HG03457 (cell line): ENCODE measurements at regions not wholly inside any gene's neighbourhood (a gene's known extent, or its start where the extent isn't known, plus 50 kb on each side); places are given as distances from the start of the nearest gene placed in this dataset.

ENCODE experiments used
- ATAC-seq: cut with Tn5 transposase; IDR thresholded peaks from one replicate; pipeline ENCODE4 v1.9.1; 2021; ENCODE audit warnings: moderate number of reproducible peaks; ENCODE audit not compliant: unreplicated experiment

DNA sequence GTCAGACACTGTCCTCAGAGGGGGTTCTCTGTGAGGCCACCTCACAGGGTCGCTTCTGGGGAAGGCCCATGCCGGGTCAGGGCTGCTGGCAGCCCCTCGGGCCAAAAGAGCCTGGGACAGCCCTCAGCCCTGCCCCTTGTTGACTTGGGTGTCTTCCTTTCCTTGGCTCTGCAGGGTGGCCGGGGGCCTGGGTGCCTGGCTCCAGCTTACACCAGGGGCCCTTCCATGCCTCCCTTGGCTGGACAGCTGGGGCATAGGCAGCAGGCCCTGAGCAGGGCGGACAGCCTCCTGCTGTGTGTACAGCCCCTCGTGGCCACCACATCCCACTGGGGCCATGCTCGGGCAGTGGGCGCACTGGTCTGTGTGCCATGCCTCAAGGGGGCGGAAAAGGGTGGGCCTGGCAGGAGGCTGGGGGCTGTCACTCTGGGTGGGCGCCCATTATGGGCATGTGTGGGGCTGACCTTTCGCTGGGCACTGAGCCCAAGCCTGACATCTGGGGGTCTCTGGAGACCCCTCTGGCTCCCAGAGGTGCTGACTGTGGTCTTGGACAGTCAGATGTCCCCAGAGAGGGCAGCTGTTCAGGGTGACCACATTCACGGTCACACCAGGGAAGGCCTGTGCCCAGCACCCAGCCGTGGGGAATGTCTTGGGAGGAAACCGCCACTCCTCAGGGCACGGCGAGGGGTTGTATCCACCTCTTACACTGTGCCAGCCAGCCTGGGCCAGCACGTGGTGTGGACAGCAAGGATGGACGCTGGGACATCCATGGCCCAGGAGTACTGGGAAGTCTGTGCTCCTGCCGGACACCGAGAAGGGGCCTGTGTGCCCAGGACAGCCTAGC lies 313.3 kb downstream of the TMEM121 start:
- ATAC-seq, result no peak

DNA sequence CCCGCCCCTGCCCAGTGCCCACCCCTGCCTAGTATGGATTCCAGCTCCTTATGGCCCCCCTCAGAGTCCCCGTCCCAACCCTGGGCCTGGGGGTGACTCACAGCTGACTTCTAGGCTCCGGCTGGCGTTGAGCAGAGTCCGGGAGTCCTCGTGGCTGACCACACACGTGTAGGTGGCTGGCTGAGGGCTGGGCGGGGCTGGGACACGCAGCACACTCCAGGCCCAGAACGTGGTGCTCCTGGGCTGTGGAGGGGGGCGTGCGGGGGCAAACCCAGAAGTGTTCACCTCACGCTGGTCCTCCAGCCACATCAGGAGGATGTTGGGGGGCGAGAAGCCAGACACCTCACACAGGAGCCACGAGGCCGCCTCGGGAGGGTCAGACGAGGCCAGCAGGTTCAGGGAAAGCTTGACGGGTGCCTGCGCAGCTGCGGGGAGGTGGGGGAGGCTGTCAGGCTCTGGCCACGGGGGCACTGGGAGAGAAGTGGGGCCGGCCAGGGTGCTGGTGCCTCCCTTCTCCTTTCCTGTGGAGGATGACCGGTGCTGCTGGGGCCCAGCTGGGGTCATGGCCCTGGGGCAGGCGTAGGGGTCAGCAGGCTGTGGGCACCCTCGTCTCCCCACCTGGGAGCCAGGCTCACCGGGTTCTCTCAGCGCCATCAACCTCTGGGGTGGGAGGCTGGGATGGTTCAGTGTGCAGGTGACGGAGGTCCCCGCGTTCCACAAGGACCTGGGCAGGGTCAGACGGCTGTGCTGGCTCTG lies 314.1 kb downstream of the TMEM121 start:
- no peak for ATAC-seq

GRCh38 chr14:105841022-105842009 lies 314.9 kb downstream of the TMEM121 start:
- no peak for ATAC-seq

DNA sequence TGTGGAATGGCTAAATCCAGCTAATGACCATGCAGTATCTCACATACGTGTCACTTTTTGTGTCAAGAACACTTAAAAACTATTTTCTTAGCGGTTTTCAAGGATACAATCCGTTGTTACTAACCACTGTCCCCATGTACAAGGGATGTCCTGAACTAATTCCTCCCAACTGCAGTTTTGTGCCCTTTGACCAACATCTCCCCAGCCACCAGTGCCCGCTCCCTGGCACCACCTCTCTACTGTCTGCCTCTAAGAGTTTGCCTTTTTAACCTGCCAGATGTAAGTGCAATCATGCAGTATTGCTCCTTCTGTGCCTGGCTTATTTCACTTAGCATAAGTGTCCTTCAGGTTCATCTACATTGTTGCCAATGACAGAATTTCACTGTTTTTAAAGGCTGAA lies 315.7 kb downstream of the TMEM121 start:
- no peak for ATAC-seq

GRCh38 chr14:105843444-105844046 lies 317.2 kb downstream of the TMEM121 start:
- no peak for ATAC-seq

DNA sequence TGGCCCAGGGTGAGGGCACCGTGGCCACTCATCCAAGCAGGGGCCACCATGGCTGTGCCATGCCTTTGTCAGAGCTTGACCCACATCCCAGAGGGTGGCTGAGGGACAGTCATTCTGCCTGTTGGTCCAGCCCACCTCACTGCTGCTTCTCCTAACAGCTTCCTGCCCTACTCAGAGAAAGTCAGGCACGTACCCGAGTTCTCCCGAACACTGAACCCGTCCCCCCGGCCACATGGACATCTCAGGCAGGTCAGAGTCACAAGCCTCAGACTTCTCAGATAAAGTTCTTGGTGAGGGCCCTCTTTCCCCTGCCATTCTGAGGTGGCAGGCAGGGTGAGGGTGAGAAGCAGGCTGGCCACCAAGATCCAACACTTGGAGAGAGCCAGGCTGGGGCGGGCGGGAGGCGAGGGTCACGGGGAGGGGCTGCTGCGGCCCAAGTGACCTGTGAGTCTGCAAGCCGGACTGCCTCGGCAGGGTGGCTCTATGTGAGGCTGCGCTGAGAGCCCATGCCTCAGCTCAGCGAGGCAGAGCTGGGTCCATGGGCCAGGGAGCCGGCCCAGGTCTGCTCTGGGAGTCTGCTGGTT lies 317.8 kb downstream of the TMEM121 start:
- no peak for ATAC-seq

- ATAC-seq, result no peak
Observed at GRCh38 chr14:105844810-105845724, 318.7 kb downstream of the TMEM121 start.

DNA sequence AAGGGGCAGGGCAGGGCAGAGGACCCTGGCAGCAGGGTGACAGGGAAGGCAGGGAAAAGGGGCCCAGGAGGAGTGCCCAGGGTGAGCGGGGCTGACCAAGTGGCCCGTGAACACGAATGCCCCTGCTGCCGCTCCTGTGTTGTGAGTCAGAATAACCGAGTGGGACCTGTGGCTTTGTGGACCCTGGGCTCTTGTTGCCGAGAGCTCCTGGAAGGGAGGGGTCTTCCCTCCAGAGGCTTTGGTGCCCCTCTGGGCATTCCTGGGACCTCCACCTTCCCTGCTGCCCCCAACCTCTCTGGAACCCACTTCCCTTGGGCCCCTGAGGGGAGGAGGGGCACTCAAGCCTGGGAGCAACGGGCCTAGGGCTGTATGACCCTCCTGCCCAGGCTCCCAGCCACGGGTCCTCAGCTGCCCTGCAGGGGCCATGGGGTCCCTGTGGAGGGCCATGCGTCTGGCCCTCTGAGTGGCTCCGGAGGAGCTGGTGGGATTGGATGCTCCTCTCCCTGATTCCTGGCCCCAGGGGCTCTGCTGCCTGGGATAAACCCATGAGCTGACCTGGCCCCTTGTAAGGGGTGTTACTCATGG lies 319.4 kb downstream of the TMEM121 start:
- ATAC-seq, result no peak

DNA sequence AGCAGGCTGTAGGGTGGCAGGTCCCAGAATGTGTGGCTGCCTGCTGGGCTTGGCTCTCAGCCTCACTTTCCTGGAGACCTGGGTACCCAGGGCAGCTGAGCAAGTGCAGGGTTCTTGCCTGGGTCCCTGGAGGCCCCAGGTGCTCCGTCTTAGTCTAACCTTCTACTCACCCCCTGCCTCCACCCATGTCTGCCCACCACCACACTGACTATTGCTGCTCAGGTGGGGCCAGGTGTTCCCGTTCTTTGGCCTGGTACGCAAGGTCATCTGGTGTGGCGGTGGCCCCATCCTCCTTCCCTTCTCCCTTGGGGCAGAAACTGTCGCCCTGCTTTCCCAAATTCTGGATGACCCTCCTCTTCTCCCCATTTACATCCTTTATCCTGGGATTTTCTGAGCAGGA lies 319.9 kb downstream of the TMEM121 start:
- no peak for ATAC-seq

DNA sequence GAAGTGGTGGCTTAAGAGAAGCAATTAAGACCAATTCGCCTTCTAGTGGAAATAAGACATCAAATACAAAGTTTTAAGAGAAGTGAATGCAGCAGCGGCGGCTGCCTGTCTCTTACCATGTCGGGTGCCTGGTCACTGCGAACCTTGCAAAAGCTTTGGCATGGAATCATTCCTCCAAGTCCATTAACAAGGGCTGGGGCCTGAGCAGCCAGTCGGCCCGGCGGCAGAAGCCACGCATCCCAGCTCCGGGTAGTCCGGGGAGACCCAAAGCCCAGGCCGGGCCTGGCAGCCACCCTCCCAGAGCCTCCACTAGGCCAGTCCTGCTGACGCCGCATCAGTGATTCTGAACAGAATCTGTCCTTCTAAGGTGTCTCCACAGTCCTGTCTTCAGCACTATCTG lies 321.0 kb downstream of the TMEM121 start:
- ATAC-seq, result no peak

DNA sequence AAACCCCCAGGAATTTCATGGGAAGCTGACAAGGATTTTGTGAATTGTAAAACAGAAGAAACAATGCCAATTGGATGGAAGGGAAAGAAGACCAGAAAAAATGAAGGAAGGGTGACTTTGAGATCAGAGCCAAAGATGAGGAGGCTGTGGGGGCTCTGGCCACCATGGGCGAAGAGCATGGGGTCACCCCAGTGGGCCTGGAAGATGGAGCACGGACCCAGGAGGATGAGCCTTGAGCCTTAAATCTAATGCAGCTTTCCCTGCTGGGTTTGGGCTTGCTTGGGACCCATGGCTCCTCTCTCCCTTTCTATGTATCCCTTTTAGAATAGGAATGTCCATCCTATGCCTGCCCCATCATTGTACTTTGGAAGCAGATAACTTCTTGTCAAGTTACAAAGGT lies 322.2 kb downstream of the TMEM121 start:
- ATAC-seq, result no peak

DNA sequence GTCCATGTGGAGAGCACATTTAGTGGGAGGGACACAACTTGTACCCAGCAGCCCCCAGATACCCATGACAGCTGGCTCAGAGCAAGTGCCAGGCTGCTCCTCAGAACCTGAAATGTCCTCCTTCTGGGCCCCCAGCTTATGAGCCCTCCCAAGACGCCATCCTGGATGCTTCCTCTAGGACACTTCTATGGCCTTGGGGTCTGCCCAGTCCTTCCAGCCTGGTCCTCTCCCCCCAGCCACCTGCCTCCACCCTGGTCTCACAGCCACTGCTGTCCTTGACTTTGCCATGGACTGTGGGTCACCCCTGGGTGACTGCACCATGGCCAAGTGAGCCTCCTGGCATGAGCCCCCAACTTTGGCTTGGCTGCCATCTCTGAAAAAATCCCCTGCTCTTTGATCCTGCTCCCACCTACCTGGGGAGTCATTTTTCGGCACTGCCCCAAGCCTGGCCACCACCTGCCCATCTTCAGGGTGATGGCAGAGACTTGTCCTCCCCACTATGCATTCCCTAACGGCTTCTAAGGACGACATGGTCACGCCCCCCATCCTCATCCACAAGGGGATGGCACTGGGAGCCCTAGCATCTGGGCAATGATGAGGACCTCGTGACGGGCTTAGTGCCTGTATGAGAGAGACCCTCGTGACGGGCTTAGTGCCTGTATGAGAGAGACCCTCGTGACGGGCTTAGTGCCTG lies 323.7 kb downstream of the TMEM121 start:
- ATAC-seq, result no peak

DNA sequence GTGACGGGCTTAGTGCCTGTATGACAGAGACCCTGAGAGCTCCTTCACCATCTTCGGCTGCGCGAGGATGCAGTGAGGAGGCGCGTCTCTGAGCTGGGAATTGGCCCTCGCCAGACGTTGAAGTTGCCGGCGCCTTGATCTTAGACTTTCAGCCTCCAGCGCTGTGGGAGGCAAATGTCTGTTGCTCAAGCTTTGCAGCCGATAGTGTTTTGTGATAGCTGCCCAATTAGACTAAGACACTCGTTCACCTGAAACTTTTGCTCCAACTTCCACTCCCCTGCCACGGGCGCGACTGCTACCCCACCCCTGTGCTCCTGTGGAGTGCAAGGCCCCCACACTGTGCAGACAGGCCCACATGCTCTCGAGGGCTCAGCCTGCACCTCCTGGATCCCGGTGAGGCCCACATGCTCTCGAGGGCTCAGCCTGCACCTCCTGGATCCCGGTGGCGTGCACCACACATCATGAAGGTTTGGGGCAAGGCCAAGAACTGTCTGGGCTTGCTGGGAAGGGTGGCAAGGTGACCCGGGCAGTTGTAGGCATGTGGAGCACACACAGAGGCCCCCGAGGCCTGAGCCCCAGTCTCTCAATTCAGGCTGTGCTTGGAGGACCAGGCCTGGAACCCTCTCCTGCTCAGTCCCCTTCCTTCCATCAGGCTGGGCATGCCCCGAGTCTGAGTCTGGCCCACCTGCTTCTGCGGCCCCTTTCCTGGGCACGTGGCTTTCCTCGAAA lies 324.6 kb downstream of the TMEM121 start:
- no peak for ATAC-seq

DNA sequence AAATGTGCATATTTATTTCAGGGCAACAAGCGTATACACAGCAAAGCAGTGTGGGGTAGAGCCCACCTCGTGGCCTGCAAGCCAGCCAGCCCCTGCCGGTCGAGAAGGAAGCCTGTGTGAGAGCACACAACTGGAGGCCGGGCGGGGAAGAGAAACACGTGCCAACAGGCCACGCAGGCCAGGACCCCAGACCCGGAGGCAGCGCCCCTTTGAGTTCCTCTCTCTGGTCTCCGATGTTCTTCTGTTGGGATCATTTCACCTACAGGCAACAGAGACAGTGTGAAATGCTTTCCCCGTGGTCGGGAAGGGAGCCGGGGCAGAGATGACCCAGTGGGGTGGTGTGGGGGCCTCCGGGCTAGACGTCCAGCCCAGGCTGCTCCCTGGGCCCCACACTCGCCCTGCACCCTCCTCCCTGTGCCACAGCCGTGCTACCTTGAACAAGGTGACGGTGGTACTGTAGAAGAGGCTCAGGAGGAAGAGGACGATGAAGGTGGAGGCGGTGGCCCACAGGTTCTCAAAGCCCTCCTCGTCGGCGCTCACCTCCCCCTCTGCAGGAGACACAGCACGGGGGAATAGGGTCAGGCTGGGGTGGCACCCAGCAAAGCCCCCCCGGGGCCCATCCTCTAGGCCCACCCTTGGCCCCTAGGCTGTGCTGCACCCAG lies 325.5 kb downstream of the TMEM121 start:
- ATAC-seq, result no peak

DNA sequence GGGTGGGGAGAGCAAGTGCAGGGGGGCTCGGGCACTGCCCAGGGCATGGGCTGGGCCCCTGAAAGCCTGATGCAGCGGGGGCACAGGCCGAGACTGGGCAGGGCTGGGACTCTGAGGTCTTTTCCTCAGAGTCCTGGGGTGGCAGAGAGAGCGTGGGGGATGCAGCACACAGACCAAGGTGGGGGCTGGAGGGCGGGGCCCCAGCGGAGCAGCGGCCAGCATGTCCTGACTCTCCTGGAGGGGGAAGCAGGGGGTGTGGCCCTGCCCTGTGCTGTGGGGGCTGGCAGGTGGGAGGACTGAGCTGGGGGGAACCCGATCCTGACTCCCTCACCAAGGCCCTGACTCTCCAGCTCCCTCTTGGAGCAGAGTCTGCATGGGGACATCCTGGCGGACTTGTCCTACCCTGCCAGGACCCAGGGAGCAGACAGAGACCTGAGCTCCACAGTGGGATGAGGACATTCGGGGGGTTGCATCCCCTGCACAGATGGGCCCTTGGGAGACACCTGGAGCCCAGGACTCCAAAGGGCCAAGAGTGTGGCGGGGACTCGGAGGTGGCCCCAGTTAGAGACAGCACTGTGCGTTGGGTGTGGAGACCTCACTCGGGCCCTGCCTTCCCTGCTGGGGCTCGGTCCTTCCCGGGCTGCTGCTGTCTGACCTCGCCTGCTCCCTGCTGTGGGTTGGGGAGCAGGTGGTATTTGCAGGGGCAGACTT lies 326.1 kb downstream of the TMEM121 start:
- ATAC-seq, result no peak

DNA sequence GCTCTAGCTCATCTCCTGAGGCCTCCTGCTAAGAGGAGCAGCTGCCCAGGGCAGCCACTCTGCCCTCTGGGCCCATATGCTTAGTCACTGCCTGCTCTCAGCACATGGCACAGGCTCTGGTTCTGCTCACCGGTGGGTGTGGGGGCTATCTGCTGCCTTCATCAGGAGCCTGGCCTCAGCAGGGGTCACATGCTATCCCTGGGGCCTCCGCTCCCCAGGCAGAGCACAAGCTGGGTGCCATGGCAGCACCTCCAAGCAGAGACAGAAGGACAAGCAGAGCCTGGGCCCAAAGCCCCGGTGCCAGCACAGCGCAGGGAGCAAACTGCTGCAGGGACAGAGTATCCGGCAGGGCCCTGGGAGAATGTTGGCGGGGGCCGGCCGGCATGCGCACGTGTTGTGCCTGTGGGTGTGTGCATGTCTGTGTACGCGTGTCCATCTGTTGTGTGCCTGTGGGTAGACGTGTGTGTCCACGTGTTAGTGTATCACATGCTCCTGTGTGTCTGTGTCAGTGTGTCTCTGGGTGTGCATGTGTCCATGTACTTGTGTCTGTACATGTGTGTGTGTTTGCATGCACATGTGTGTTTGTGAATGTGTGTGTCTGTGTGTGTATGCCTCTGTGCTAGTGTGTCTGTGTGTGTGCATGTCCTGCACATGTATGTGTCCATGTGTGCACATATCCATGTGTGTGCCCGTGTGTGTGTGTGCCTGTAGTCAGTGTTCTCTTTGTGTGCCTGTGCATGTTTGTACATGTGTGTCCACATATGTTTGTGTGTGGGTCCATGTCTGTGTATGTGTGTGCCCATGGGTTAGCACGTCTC lies 326.9 kb downstream of the TMEM121 start:
- no peak for ATAC-seq
